Right lung (tissue), 2 donors: ENCODE measurements at regions not wholly inside any gene's neighbourhood (a gene's known extent, or its start where the extent isn't known, plus 50 kb on each side); places are given as distances from the start of the nearest gene placed in this dataset.

Experiments used
- DNase-seq, 2 donors: peaks; one replicate each; pipeline ENCODE4 v3.0.0-alpha.2; 2013

GRCh38 chr10:118175148-118175547 is 128.4 kb upstream of the RAB11FIP2 start:
- DNase-seq: no peak

GRCh38 chr10:118173296-118173695 is 126.6 kb upstream of the RAB11FIP2 start:
- DNase-seq: no peak

- no peak for DNase-seq
Measured at GRCh38 chr10:118171861-118172260, 125.1 kb upstream of the RAB11FIP2 start.

GRCh38 chr10:118167056-118167700 is 120.4 kb upstream of the RAB11FIP2 start:
- no peak for DNase-seq

- no peak for DNase-seq
Measured at GRCh38 chr10:118163217-118163616, 116.5 kb upstream of the RAB11FIP2 start.

GRCh38 chr10:118161461-118162246 is 114.9 kb upstream of the RAB11FIP2 start:
- DNase-seq: no peak

GRCh38 chr10:118153287-118153686 is 106.5 kb upstream of the RAB11FIP2 start:
- DNase-seq: no peak

GRCh38 chr10:118151461-118151860 is 104.7 kb upstream of the RAB11FIP2 start:
- DNase-seq: no peak

GRCh38 chr10:118148247-118148646 is 101.5 kb upstream of the RAB11FIP2 start:
- no peak for DNase-seq

GRCh38 chr10:118145256-118145655 is 98.5 kb upstream of the RAB11FIP2 start:
- DNase-seq: no peak

GRCh38 chr10:118141471-118141870 is 94.7 kb upstream of the RAB11FIP2 start:
- DNase-seq: no peak

- DNase-seq: no peak
Measured at GRCh38 chr10:118139321-118139720, 92.6 kb upstream of the RAB11FIP2 start.

- DNase-seq: no peak
Measured at GRCh38 chr10:118128675-118129074, 81.9 kb upstream of the RAB11FIP2 start.

GRCh38 chr10:118118716-118119115 is 72.0 kb upstream of the RAB11FIP2 start:
- DNase-seq: no peak

- DNase-seq: no peak
Measured at GRCh38 chr10:118116715-118117449, 70.1 kb upstream of the RAB11FIP2 start.

- DNase-seq: no peak
Measured at GRCh38 chr10:118116362-118116714, 69.6 kb upstream of the RAB11FIP2 start.

GRCh38 chr10:118115701-118116100 is 69.0 kb upstream of the RAB11FIP2 start:
- no peak for DNase-seq

GRCh38 chr10:118114992-118115391 is 68.3 kb upstream of the RAB11FIP2 start:
- DNase-seq: no peak

- no peak for DNase-seq
Measured at GRCh38 chr10:118112543-118113125, 65.9 kb upstream of the RAB11FIP2 start.

- no peak for DNase-seq
Measured at GRCh38 chr10:118110750-118111149, 64.0 kb upstream of the RAB11FIP2 start.

GRCh38 chr10:118108194-118109026 is 61.7 kb upstream of the RAB11FIP2 start:
- no peak for DNase-seq

- no peak for DNase-seq
Measured at GRCh38 chr10:118107541-118107940, 60.8 kb upstream of the RAB11FIP2 start.
